ENCODE measurements at regions not wholly inside any gene's neighbourhood (a gene's known extent, or its start where the extent isn't known, plus 50 kb on each side); places are given as distances from the start of the nearest gene placed in this dataset.
"Not testable (repeated sequence)": the region's sequence is repeated elsewhere in the genome, so short reads cannot be mapped to it uniquely, and the experiment has no call there.

DNA sequence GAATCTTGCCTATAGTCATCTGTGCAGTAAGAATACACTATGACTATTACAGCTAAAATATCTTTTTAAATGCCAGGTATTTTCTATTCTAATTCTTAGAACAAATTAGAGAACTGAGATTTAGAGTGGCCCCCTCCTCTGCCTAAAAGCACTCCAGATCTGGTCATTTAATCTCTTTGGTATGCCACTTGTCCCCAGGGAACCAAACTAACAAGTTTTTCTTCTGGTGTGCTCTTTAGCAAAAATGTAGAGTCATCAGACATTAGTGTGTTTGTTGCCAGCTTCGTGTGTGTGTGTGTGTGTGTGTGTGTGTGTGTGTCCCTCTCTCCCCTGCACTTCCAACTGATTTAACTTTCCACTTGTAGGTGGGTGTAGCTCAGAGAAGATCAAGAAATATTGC is 117.8 kb downstream of the SPDYE17 start:
- not testable (repeated sequence) for H3K27ac ChIP-seq (ENCODE audit: low read depth, low read length); H3K36me3 ChIP-seq (ENCODE audit: insufficient read depth, low read length); H3K9ac ChIP-seq (ENCODE audit: low read length); H3K27me3 ChIP-seq (ENCODE audit: control insufficient read depth in 1 of 2, insufficient read depth in 2 of 2, low read length in 2 of 2); H3K4me3 ChIP-seq (ENCODE audit: low read depth in 1 of 2, low read length in 2 of 2); H3K9me3 ChIP-seq (ENCODE audit: low read length); H3K4me1 ChIP-seq (ENCODE audit: insufficient read depth, low read length)

DNA sequence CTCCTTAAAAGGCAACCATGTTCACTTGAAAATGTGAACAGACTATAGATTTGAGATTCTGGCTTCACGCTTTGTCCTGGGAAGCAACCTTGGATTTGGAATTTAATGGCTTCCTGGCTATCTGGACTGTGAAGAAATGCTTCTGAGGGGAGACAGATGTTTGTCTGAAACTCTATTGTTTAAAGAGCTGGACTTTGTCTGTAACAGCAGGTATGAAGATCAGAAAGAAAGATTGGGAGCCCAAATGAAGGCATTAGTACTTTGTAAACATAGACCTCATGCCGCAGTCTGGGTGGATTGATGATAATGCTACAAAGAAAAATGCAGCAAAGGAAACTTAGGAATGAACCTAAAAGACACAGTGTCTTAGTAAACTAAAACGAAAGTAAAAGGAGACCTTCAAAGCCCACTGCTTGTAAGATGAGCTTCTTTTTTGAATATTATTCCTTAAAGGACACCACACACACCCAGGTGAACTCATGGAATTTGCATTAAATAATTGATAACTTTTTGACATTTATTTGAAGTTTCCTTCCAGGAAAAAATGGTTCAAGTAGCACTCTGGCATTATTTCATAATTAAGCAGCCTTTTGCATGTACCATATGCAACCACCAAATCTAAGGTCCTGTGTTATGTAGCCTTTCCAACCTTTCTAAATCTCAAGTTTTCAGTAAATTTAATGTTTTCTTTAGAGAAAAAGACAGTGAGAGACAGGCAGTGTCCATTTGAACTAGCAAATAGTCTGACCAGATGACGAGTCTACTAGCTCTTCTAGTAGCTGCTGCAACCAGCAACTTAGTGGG is 119.9 kb downstream of the SPDYE17 start:
- not testable (repeated sequence) for H3K4me1 ChIP-seq (ENCODE audit: insufficient read depth, low read length); H3K9me3 ChIP-seq (ENCODE audit: low read length); H3K36me3 ChIP-seq (ENCODE audit: insufficient read depth, low read length); H3K27ac ChIP-seq (ENCODE audit: low read depth, low read length); H3K27me3 ChIP-seq (ENCODE audit: control insufficient read depth in 1 of 2, insufficient read depth in 2 of 2, low read length in 2 of 2); H3K9ac ChIP-seq (ENCODE audit: low read length)
- H3K4me3 ChIP-seq (ENCODE audit: low read depth in 1 of 2, low read length in 2 of 2), result peak overlapping the region in 1 of 2 donors; percentile 23

DNA sequence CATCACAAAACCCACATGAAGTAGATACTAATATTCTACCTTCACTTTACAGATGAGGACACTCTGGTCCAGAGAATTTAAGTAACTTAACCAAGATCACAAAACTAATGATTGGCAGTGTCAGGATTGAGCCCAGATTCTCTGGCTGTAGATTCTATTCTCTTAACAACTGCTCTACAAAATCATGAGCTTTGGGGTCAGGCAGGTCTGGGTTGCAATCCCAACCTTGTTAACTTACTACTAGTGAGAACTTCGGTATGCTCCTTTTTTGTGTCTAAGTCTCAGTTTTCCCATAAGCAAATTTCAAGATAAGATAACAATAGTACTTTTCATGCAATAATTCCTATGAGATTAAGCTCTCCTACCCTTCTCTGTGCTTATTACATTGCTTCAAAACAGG is 127.5 kb downstream of the SPDYE17 start:
- not testable (repeated sequence) for H3K36me3 ChIP-seq (ENCODE audit: insufficient read depth, low read length); H3K4me1 ChIP-seq (ENCODE audit: insufficient read depth, low read length); H3K9me3 ChIP-seq (ENCODE audit: low read length); H3K4me3 ChIP-seq (ENCODE audit: low read depth in 1 of 2, low read length in 2 of 2); H3K9ac ChIP-seq (ENCODE audit: low read length); H3K27ac ChIP-seq (ENCODE audit: low read depth, low read length); H3K27me3 ChIP-seq (ENCODE audit: control insufficient read depth in 1 of 2, insufficient read depth in 2 of 2, low read length in 2 of 2)

GRCh38 chr7:76901944-76902710 is 130.0 kb downstream of the SPDYE17 start:
- H3K4me3 ChIP-seq (ENCODE audit: low read depth in 1 of 2, low read length in 2 of 2); H3K9ac ChIP-seq (ENCODE audit: low read length); H3K27ac ChIP-seq (ENCODE audit: low read depth, low read length); H3K36me3 ChIP-seq (ENCODE audit: insufficient read depth, low read length); H3K9me3 ChIP-seq (ENCODE audit: low read length); H3K27me3 ChIP-seq (ENCODE audit: control insufficient read depth in 1 of 2, insufficient read depth in 2 of 2, low read length in 2 of 2); H3K4me1 ChIP-seq (ENCODE audit: insufficient read depth, low read length): not testable (repeated sequence)

GRCh38 chr7:76898807-76899206 is 133.4 kb downstream of the SPDYE17 start:
- not testable (repeated sequence) for H3K36me3 ChIP-seq (ENCODE audit: insufficient read depth, low read length); H3K27ac ChIP-seq (ENCODE audit: low read depth, low read length); H3K4me1 ChIP-seq (ENCODE audit: insufficient read depth, low read length); H3K9me3 ChIP-seq (ENCODE audit: low read length); H3K9ac ChIP-seq (ENCODE audit: low read length); H3K27me3 ChIP-seq (ENCODE audit: control insufficient read depth in 1 of 2, insufficient read depth in 2 of 2, low read length in 2 of 2); H3K4me3 ChIP-seq (ENCODE audit: low read depth in 1 of 2, low read length in 2 of 2)

- H3K36me3 ChIP-seq (ENCODE audit: insufficient read depth, low read length); H3K27ac ChIP-seq (ENCODE audit: low read depth, low read length); H3K9me3 ChIP-seq (ENCODE audit: low read length); H3K9ac ChIP-seq (ENCODE audit: low read length); H3K4me1 ChIP-seq (ENCODE audit: insufficient read depth, low read length); H3K27me3 ChIP-seq (ENCODE audit: control insufficient read depth in 1 of 2, insufficient read depth in 2 of 2, low read length in 2 of 2); H3K4me3 ChIP-seq (ENCODE audit: low read depth in 1 of 2, low read length in 2 of 2): not testable (repeated sequence)
Measured at GRCh38 chr7:76897007-76897406, 135.2 kb downstream of the SPDYE17 start.

GRCh38 chr7:76895696-76896095 is 136.5 kb downstream of the SPDYE17 start:
- H3K4me1 ChIP-seq (ENCODE audit: insufficient read depth, low read length); H3K4me3 ChIP-seq (ENCODE audit: low read depth in 1 of 2, low read length in 2 of 2); H3K27ac ChIP-seq (ENCODE audit: low read depth, low read length); H3K36me3 ChIP-seq (ENCODE audit: insufficient read depth, low read length); H3K9me3 ChIP-seq (ENCODE audit: low read length); H3K27me3 ChIP-seq (ENCODE audit: control insufficient read depth in 1 of 2, insufficient read depth in 2 of 2, low read length in 2 of 2); H3K9ac ChIP-seq (ENCODE audit: low read length): not testable (repeated sequence)

DNA sequence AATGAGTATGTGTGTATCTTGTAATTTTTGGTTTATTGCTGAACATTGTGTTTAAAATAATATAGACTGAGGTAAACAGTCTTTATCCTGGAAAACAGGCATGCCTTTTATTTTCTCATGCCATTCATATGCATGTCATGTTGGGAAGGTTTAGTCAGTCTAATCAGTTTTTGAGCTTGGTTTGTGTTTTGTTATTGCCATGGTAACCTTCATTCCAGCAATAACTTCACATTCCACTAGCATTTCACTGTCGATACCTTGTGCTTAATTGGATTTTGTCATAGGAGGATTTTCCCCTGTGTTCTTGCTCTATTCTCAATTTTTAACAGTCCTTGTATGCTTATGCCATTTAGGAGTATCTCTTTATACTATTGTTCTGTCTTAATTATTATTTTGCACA is 140.4 kb downstream of the SPDYE17 start:
- not testable (repeated sequence) for H3K9ac ChIP-seq (ENCODE audit: low read length); H3K27me3 ChIP-seq (ENCODE audit: control insufficient read depth in 1 of 2, insufficient read depth in 2 of 2, low read length in 2 of 2); H3K4me1 ChIP-seq (ENCODE audit: insufficient read depth, low read length); H3K27ac ChIP-seq (ENCODE audit: low read depth, low read length); H3K4me3 ChIP-seq (ENCODE audit: low read depth in 1 of 2, low read length in 2 of 2); H3K36me3 ChIP-seq (ENCODE audit: insufficient read depth, low read length); H3K9me3 ChIP-seq (ENCODE audit: low read length)

- not testable (repeated sequence) for H3K27me3 ChIP-seq (ENCODE audit: control insufficient read depth in 1 of 2, insufficient read depth in 2 of 2, low read length in 2 of 2); H3K9me3 ChIP-seq (ENCODE audit: low read length); H3K4me1 ChIP-seq (ENCODE audit: insufficient read depth, low read length)
Measured at GRCh38 chr7:76879733-76880288, 152.3 kb downstream of the SPDYE17 start.

GRCh38 chr7:76875760-76876159 is 156.4 kb downstream of the SPDYE17 start:
- not testable (repeated sequence) for H3K9me3 ChIP-seq (ENCODE audit: low read length); H3K36me3 ChIP-seq (ENCODE audit: insufficient read depth, low read length); H3K4me3 ChIP-seq (ENCODE audit: low read depth in 1 of 2, low read length in 2 of 2); H3K4me1 ChIP-seq (ENCODE audit: insufficient read depth, low read length); H3K9ac ChIP-seq (ENCODE audit: low read length); H3K27me3 ChIP-seq (ENCODE audit: control insufficient read depth in 1 of 2, insufficient read depth in 2 of 2, low read length in 2 of 2); H3K27ac ChIP-seq (ENCODE audit: low read depth, low read length)

More at GRCh38 chr7:76879733-76880288, 152.3 kb downstream of the SPDYE17 start:
- H3K9ac ChIP-seq (ENCODE audit: low read length); H3K36me3 ChIP-seq (ENCODE audit: insufficient read depth, low read length); H3K27ac ChIP-seq (ENCODE audit: low read depth, low read length); H3K4me3 ChIP-seq (ENCODE audit: low read depth in 1 of 2, low read length in 2 of 2): not testable (repeated sequence)

- H3K9me3 ChIP-seq (ENCODE audit: low read length); H3K36me3 ChIP-seq (ENCODE audit: insufficient read depth, low read length); H3K27me3 ChIP-seq (ENCODE audit: control insufficient read depth in 1 of 2, insufficient read depth in 2 of 2, low read length in 2 of 2); H3K4me1 ChIP-seq (ENCODE audit: insufficient read depth, low read length); H3K4me3 ChIP-seq (ENCODE audit: low read depth in 1 of 2, low read length in 2 of 2); H3K9ac ChIP-seq (ENCODE audit: low read length); H3K27ac ChIP-seq (ENCODE audit: low read depth, low read length): not testable (repeated sequence)
Measured at GRCh38 chr7:76870504-76870808, 161.7 kb downstream of the SPDYE17 start.

DNA sequence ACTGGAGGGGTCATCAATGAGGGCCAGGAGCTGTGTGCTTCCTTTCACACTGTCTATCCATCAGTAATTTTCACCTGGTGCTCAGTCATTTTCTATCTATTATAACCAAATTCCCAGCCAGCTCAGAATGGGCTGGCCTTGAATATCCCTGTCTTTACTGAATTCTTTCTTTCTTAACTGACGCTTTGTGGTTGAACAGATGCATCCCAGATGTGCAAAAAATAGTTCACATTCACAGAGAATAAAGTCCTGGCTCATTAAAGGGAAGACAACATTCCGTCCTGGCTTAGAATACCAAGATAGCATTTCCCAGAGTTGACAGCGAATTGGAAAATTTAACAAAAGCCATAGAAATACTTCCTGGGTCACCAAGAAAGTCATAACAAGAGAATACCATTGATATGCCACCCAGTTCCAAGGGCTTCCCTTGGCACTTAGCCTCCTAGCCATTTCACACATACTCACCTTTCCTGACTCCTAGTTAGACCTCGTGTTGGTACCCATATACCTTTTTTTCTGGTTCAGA is 164.7 kb downstream of the SPDYE17 start:
- not testable (repeated sequence) for H3K36me3 ChIP-seq (ENCODE audit: insufficient read depth, low read length); H3K9ac ChIP-seq (ENCODE audit: low read length); H3K27me3 ChIP-seq (ENCODE audit: control insufficient read depth in 1 of 2, insufficient read depth in 2 of 2, low read length in 2 of 2); H3K4me3 ChIP-seq (ENCODE audit: low read depth in 1 of 2, low read length in 2 of 2); H3K27ac ChIP-seq (ENCODE audit: low read depth, low read length); H3K4me1 ChIP-seq (ENCODE audit: insufficient read depth, low read length); H3K9me3 ChIP-seq (ENCODE audit: low read length)
